Fibroblast of lung (primary cell): ENCODE measurements at regions not wholly inside any gene's neighbourhood (a gene's known extent, or its start where the extent isn't known, plus 50 kb on each side); places are given as distances from the start of the nearest gene placed in this dataset.

Experiments used
- DNase-seq, 2 donors: peaks; one replicate each; pipeline versions ENCODE4 v3.0.0 to v3.0.0-alpha.2; 2010; ENCODE audit warnings: low read depth in 2 of 2
- H2AFZ ChIP-seq: 2 replicates; pipeline ENCODE4 v1.5.1; 2012; ENCODE audit warnings: low read length, control low read depth, inconsistent platforms
- H3K27ac ChIP-seq: 2 replicates; pipeline ENCODE4 v1.5.1; 2011; ENCODE audit warnings: low read length, control low read depth; ENCODE audit not compliant: insufficient read depth
- H3K27me3 ChIP-seq: 2 replicates; pipeline ENCODE4 v1.5.1; 2011; ENCODE audit warnings: mild to moderate bottlenecking, low read length; ENCODE audit not compliant: control insufficient read depth, insufficient read depth
- H3K36me3 ChIP-seq: 2 replicates; pipeline ENCODE4 v1.5.1; 2011; ENCODE audit warnings: low read length; ENCODE audit not compliant: control insufficient read depth, insufficient read depth
- H3K4me1 ChIP-seq: 2 replicates; pipeline ENCODE4 v1.5.1; 2011; ENCODE audit warnings: low read length; ENCODE audit not compliant: control insufficient read depth, insufficient read depth; ENCODE audit errors: extremely low read depth
- H3K4me2 ChIP-seq: 2 replicates; pipeline ENCODE4 v1.5.1; 2011; ENCODE audit warnings: low read length, control low read depth; ENCODE audit not compliant: insufficient read depth; ENCODE audit errors: extremely low read depth
- H3K4me3 ChIP-seq, 4 experiments: fragments of 200-600 bp in 1 of 4; sonication (generic) in 1 of 4; replicated peaks in 1 of 4; 2 replicates each; pipeline ENCODE4 v1.5.1; 2011 to 2016; ENCODE audit warnings: low read length in 4 of 4, low read depth in 3 of 4, mild to moderate bottlenecking in 3 of 4, control low read depth in 2 of 4, inconsistent platforms in 1 of 4, mixed read lengths in 1 of 4; ENCODE audit not compliant: insufficient read depth in 1 of 4; ENCODE audit errors: control extremely low read depth in 1 of 4
- H3K79me2 ChIP-seq: 2 replicates; pipeline ENCODE4 v1.5.1; 2012; ENCODE audit warnings: mild to moderate bottlenecking, low read length, inconsistent platforms; ENCODE audit not compliant: control insufficient read depth, insufficient read depth
- H3K9ac ChIP-seq: 2 replicates; pipeline ENCODE4 v1.5.1; 2011; ENCODE audit warnings: mild to moderate bottlenecking, low read length, control low read depth; ENCODE audit not compliant: insufficient read depth
- H3K9me3 ChIP-seq: 2 replicates; pipeline ENCODE4 v1.5.1; 2012; ENCODE audit warnings: low read depth, low read length; ENCODE audit not compliant: control insufficient read depth, insufficient read depth
- H4K20me1 ChIP-seq: 2 replicates; pipeline ENCODE4 v1.5.1; 2011; ENCODE audit warnings: low read length; ENCODE audit not compliant: control insufficient read depth, insufficient read depth; ENCODE audit errors: extremely low read depth
- EZH2 ChIP-seq: IDR thresholded peaks from 2 replicates; pipeline ENCODE4 v1.5.1; 2012; ENCODE audit warnings: low read length, control low read depth, mild to moderate bottlenecking; ENCODE audit errors: missing control alignments
- TF ChIP-seq, protein P1 (sequence below), 2 donors: IDR thresholded peaks in 1 of 2; conservative IDR thresholded peaks in 1 of 2; 1 replicate in 1 of 2; 2 replicates in 1 of 2; pipeline ENCODE4 v1.5.1; 2011 to 2012; ENCODE audit warnings: low read length in 2 of 2, control low read depth in 1 of 2, inconsistent platforms in 1 of 2, low read depth in 1 of 2, mild to moderate bottlenecking in 1 of 2

DNA sequence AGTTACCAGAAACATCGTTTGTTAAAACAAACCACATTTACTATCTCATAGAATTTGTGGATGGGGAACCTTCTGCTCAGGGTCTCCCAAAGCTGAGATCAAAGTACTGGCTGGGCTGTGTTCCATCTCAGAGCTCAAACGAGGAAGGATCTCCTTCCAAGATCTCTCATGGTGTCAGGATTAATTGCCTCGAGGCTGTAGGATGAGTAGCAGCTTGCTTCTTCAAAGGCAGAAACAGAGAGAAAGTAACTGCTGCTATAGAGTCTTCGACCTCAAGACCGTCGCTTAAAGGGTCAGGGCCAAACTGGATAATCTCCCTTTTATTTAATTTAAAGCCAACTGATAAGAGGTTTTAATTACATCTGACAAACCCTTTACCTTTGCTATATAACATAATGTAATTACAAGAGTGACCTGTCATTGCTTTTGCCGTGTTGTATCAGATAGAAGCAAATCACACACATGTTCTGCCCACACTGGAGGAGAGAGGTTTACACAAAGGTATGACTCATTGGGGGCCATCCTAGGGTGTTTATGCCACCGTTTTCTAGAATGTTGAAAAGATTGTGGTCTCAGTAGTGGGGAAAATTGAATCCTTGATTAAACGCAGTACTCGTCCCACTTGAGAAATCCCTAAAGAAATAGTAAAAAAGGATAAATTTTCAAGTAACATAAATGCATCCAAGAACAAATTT lies 868.8 kb upstream of the TMEM132C start:
- H3K4me1 ChIP-seq = peaks cover 6% of the 10 kb centered on the region
- peak in 1 of 2 donors; percentile 27 for DNase-seq
- H3K4me3 ChIP-seq = no peak overlapping the region
- no peak overlapping the region for H3K4me2 ChIP-seq
- H3K79me2 ChIP-seq = no peaks in the 10 kb centered on the region
- H3K9me3 ChIP-seq = no peaks in the 10 kb centered on the region
- no peak overlapping the region for H3K9ac ChIP-seq
- H3K36me3 ChIP-seq = no peaks in the 10 kb centered on the region
- no peak overlapping the region for H2AFZ ChIP-seq
- TF ChIP-seq, protein P1, sequence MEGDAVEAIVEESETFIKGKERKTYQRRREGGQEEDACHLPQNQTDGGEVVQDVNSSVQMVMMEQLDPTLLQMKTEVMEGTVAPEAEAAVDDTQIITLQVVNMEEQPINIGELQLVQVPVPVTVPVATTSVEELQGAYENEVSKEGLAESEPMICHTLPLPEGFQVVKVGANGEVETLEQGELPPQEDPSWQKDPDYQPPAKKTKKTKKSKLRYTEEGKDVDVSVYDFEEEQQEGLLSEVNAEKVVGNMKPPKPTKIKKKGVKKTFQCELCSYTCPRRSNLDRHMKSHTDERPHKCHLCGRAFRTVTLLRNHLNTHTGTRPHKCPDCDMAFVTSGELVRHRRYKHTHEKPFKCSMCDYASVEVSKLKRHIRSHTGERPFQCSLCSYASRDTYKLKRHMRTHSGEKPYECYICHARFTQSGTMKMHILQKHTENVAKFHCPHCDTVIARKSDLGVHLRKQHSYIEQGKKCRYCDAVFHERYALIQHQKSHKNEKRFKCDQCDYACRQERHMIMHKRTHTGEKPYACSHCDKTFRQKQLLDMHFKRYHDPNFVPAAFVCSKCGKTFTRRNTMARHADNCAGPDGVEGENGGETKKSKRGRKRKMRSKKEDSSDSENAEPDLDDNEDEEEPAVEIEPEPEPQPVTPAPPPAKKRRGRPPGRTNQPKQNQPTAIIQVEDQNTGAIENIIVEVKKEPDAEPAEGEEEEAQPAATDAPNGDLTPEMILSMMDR (conservative IDR thresholded peaks at IDR 0.05 in 1 of 2, IDR thresholded peaks at IDR 0.05 in 1 of 2; ENCODE audit: low read depth in 1 of 2, low read length in 2 of 2) = no peak
- TF ChIP-seq EZH2 = no peak
- H4K20me1 ChIP-seq = no peaks in the 10 kb centered on the region
- no peaks in the 10 kb centered on the region for H3K27me3 ChIP-seq
- H3K27ac ChIP-seq = no peak overlapping the region

DNA sequence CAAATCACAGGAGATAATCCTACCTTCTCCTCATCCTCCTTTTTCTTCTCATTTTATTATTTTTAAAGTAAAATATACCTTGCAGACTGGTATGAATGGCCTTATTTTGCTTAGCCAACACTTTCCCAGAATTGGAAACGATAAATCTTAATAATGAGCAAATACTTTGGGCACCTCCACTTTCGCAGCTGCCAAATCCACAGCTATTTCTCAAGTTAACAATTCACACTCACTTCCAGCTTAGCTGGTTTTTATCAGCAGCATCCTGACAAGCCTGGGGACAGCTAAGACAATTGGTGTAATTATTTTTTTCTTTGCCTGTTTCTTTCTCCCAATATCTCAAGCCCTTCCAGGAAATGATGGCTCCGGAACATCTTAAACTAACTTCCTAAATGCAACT lies 867.5 kb upstream of the TMEM132C start:
- peak in 1 of 2 donors; percentile 65 for DNase-seq
- H2AFZ ChIP-seq = no peak overlapping the region
- no peaks in the 10 kb centered on the region for H3K9me3 ChIP-seq
- no peak overlapping the region for H3K4me2 ChIP-seq
- TF ChIP-seq, protein P1 (conservative IDR thresholded peaks at IDR 0.05 in 1 of 2, IDR thresholded peaks at IDR 0.05 in 1 of 2; ENCODE audit: low read depth in 1 of 2, low read length in 2 of 2) = no peak
- no peak for TF ChIP-seq EZH2
- H3K36me3 ChIP-seq = no peaks in the 10 kb centered on the region
- H3K27me3 ChIP-seq = no peaks in the 10 kb centered on the region
- no peak overlapping the region for H3K9ac ChIP-seq
- H3K79me2 ChIP-seq = no peaks in the 10 kb centered on the region
- peaks cover 4% of the 10 kb centered on the region for H3K4me1 ChIP-seq
- no peak overlapping the region for H3K4me3 ChIP-seq
- H3K27ac ChIP-seq = no peak overlapping the region
- H4K20me1 ChIP-seq = no peaks in the 10 kb centered on the region

DNA sequence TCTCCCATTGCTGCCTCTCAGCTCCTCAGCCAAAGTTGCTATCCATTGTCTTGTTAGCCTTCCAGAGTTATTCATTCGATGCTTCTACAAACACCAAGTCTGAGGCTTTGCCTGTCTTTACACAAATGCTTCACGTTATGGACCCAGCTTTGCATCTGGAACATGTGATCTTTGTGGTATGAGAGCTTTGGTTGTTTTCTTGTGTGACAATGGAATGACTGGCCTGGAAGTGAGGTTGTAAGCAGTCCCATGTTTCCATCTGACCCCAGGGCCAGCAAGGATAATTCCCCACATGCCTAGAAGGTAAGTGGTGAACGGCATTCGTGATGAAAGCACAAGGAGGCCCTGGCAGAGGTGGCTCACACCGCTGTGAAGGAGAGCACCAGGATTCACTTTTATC lies 866.7 kb upstream of the TMEM132C start:
- Histone ChIP-seq H3K79me2 (no peaks in the 10 kb centered on the region), H3K4me2 (no peak overlapping the region), H3K4me3 (no peak overlapping the region), H2AFZ (no peak overlapping the region), H3K9ac (no peak overlapping the region), H3K9me3 (no peaks in the 10 kb centered on the region), H4K20me1 (no peaks in the 10 kb centered on the region), H3K36me3 (no peaks in the 10 kb centered on the region), H3K27ac (no peak overlapping the region), H3K4me1 (peaks cover 4% of the 10 kb centered on the region), H3K27me3 (no peaks in the 10 kb centered on the region)
- TF ChIP-seq, protein P1 (conservative IDR thresholded peaks at IDR 0.05 in 1 of 2, IDR thresholded peaks at IDR 0.05 in 1 of 2; ENCODE audit: low read depth in 1 of 2, low read length in 2 of 2) = no peak
- DNase-seq = peak in 1 of 2 donors; percentile 36
